Adrenal gland (tissue), 5 donors: ENCODE measurements at regions not wholly inside any gene's neighbourhood (a gene's known extent, or its start where the extent isn't known, plus 50 kb on each side); places are given as distances from the start of the nearest gene placed in this dataset.

Source experiments
- POLR2A ChIP-seq, 2 donors: fragments of 450-650 bp; IDR thresholded peaks; one replicate each; pipeline ENCODE4 v1.6.1; 2017; ENCODE audit warnings: antibody characterized with exemption in 2 of 2, mild to moderate bottlenecking in 2 of 2, moderate library complexity in 1 of 2
- TF ChIP-seq, protein P1 (sequence below), 6 experiments: fragments of 450-650 bp in 4 of 6; fragments of 200-600 bp in 2 of 6; sonication (generic) in 1 of 6; IDR thresholded peaks; 1 replicate in 5 of 6; 2 replicates in 1 of 6; pipeline versions ENCODE4 v1.5.1 to v1.8.0; 2016 to 2021; ENCODE audit warnings: antibody characterized with exemption in 6 of 6, mild to moderate bottlenecking in 2 of 6, moderate library complexity in 1 of 6
- donor health status: DM: no; HTN: no; CAD: no.

DNA sequence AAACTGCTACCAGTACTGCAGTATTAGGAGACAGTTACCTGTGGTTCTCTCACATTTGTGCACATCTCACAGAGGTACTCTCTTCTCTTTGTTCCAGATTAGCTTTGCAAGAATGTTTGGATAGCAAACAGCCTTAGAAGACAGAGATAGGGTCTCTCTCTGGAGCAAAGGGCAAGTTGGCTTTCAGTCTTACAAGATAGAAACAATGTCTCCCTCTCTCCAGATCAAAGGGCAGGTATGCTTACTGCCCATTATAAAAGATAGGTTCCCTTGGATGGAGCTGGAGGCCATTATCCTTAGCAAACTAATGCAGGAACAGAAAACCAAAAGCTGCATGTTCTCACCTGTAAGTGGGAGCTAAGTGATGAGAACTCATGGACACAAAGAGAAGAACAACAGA, 50.2 kb upstream of the KIT start:
- TF ChIP-seq, protein P1, sequence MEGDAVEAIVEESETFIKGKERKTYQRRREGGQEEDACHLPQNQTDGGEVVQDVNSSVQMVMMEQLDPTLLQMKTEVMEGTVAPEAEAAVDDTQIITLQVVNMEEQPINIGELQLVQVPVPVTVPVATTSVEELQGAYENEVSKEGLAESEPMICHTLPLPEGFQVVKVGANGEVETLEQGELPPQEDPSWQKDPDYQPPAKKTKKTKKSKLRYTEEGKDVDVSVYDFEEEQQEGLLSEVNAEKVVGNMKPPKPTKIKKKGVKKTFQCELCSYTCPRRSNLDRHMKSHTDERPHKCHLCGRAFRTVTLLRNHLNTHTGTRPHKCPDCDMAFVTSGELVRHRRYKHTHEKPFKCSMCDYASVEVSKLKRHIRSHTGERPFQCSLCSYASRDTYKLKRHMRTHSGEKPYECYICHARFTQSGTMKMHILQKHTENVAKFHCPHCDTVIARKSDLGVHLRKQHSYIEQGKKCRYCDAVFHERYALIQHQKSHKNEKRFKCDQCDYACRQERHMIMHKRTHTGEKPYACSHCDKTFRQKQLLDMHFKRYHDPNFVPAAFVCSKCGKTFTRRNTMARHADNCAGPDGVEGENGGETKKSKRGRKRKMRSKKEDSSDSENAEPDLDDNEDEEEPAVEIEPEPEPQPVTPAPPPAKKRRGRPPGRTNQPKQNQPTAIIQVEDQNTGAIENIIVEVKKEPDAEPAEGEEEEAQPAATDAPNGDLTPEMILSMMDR (IDR thresholded peaks at IDR 0.05): no peak
- no peak for TF ChIP-seq POLR2A (IDR thresholded peaks at IDR 0.05)
